ENCODE measurements at regions not wholly inside any gene's neighbourhood (a gene's known extent, or its start where the extent isn't known, plus 50 kb on each side); places are given as distances from the start of the nearest gene placed in this dataset.
A peak's percentile ranks its signal among the peaks of the same experiment; 100 is the strongest.

DNA sequence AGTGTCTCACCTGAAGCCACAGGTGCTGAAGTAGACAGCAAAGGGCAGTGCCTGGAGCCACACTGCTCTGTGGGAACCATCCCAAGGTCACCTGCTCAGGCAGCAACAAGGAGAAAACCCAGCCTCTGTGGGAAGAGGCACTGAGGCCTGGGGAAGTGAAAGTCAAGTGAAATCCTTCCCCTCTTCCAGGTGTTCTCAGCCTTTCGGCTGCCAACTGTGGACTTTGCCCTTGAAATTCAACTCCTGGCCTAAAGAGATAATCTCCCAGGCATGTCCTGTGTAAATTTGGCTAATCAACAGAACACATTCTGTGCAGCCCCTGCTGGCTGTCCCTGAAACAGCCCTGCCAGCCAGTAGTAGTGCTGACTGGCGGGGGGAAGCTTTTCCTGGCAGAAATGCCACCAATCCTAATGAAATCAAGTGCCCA, 112.1 kb downstream of the RPL27A start:
- no peak for DNase-seq (ENCODE audit: low read depth)
- TF ChIP-seq, protein P1, sequence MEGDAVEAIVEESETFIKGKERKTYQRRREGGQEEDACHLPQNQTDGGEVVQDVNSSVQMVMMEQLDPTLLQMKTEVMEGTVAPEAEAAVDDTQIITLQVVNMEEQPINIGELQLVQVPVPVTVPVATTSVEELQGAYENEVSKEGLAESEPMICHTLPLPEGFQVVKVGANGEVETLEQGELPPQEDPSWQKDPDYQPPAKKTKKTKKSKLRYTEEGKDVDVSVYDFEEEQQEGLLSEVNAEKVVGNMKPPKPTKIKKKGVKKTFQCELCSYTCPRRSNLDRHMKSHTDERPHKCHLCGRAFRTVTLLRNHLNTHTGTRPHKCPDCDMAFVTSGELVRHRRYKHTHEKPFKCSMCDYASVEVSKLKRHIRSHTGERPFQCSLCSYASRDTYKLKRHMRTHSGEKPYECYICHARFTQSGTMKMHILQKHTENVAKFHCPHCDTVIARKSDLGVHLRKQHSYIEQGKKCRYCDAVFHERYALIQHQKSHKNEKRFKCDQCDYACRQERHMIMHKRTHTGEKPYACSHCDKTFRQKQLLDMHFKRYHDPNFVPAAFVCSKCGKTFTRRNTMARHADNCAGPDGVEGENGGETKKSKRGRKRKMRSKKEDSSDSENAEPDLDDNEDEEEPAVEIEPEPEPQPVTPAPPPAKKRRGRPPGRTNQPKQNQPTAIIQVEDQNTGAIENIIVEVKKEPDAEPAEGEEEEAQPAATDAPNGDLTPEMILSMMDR (IDR thresholded peaks at IDR 0.05; ENCODE audit: insufficient read depth, low read depth, low read length, missing control alignments), result peak; percentile 28
- H3K4me3 ChIP-seq (ENCODE audit: low read depth, low read length), result no peak overlapping the region

DNA sequence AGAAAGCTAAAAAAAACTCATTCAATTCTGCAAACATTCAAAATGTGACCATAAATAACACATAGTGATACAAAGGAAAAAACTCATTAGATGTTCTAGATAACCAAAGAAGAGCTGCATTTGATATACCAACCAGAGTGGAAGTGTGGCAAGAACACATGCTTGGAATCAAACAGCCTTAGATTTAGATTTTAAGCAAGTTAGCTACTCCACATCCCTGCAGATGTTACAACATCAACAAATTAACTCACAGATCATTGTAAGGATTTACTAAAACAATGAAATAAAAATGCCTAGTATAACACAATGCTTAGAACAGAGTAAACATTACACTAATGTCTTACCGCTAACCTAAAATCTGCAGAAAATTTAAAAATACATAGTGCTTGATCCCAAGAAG, 114.0 kb upstream of the AKIP1 start:
- no peak for DNase-seq (ENCODE audit: low read depth)
- TF ChIP-seq, protein P1 (IDR thresholded peaks at IDR 0.05; ENCODE audit: insufficient read depth, low read depth, low read length, missing control alignments), result no peak
- H3K4me3 ChIP-seq (ENCODE audit: low read depth, low read length), result no peak overlapping the region

DNA sequence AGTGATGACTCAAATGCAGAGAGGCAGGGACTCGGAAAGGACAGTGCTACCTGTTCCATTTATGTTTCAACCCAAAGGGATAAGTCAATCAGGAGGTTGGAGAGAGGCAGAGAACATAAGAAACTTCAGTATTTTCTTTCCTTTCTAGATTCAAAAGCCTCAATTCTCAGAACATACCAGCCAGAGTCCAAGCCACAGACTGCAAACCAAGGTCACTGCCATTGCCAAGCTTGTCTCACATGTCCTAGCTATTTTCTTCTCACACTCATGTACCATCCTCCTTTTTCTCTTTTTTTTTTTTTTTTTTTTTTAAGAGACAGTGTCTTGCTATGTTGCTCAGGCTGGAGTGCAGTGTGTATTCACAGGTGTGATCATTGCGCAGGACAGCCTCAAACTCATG, 111.7 kb upstream of the AKIP1 start:
- H3K4me3 ChIP-seq (ENCODE audit: low read depth, low read length), result no peak overlapping the region
- DNase-seq (ENCODE audit: low read depth), result no peak
- TF ChIP-seq, protein P1 (IDR thresholded peaks at IDR 0.05; ENCODE audit: insufficient read depth, low read depth, low read length, missing control alignments), result no peak

DNA sequence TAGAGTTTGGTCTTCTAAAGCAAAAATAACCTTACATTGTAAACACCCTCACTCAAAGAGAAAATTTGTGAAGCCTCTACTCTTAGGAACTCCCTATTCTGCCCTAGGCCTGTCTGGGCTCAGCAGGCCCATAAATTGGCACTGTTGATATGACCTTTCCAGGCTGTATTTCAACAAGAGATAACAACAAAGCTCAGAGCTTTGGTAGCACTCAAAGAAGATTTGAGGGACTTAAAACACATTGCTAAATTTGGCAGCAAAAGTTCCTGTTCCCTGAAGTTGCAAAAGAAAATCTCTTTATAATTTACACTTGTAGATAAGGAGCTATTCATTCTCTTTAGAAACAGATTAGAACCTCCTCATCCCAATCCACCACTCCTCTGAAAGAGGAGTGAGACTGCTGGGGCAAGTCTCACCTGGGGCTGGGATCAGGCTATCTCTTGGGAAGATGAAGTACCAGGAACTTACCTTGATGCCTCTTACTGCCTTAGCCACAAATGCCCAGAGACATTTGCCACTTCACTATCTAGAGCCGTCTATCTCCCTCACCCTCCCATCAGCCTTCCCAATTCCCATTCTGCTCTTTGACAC, 110.4 kb upstream of the AKIP1 start:
- TF ChIP-seq, protein P1 (IDR thresholded peaks at IDR 0.05; ENCODE audit: insufficient read depth, low read depth, low read length, missing control alignments), result no peak
- no peak for DNase-seq (ENCODE audit: low read depth)
- no peak overlapping the region for H3K4me3 ChIP-seq (ENCODE audit: low read depth, low read length)

DNA sequence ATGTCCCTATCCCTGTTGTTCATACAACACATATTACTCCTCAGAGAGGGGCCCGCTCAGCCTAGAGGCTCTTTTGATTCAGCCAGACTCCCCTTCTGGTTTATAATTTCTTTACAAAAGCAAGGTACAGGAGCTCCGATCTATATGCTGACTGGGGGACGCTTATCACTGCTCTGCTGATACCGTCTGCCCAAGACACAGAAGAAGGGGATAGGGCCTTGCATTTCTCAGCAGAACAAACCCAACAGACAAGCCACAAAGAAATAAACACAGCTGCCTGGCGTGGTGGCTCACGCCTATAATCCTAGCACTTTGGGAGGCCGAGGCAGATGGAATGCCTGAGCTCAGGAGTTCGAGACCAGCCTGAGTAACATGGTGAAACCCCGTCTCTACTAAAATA, 109.9 kb upstream of the AKIP1 start:
- no peak overlapping the region for H3K4me3 ChIP-seq (ENCODE audit: low read depth, low read length)
- TF ChIP-seq, protein P1 (IDR thresholded peaks at IDR 0.05; ENCODE audit: insufficient read depth, low read depth, low read length, missing control alignments), result no peak
- DNase-seq (ENCODE audit: low read depth), result no peak

DNA sequence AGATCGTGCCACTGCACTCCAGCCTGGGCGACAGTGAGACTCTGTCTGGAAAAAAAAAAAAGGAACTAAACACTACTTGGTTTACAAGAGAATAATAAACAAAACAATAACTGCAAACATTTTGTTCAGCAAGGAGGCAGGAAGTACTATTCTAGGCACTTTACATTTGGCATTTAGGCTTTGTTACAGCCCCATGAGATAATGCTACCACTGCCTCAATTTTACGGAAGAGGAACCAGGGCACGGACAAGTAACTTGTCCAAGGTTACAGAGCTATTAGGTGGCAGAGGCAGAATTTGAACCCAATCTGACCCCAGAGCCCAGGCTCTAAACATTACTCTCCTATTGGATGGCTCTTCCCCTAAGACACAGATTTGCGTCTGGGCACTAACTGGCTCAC, 108.7 kb upstream of the AKIP1 start:
- TF ChIP-seq, protein P1 (IDR thresholded peaks at IDR 0.05; ENCODE audit: insufficient read depth, low read depth, low read length, missing control alignments), result no peak
- DNase-seq (ENCODE audit: low read depth), result no peak
- H3K4me3 ChIP-seq (ENCODE audit: low read depth, low read length), result no peak overlapping the region

DNA sequence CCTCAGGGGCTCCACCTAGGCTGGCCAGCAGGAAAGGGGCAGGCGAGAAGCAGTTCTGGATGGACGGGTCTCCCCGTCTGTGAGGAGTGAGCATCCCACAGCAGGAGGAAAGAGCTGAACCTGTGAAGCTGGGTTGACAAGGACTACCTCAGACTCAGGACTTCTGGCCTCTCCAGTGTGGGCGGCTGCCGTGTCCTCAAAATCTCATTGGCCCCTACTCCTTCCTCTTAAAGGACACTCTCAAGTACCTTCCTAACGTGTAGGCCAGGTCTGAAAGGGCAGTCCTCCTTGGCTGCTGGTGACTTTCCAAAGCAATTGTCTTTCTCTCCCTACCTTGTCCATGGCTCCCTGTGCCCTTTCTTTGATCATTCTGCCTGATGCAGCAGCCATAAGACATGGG, 107.0 kb upstream of the AKIP1 start:
- H3K4me3 ChIP-seq (ENCODE audit: low read depth, low read length), result no peak overlapping the region
- DNase-seq (ENCODE audit: low read depth), result no peak
- TF ChIP-seq, protein P1 (IDR thresholded peaks at IDR 0.05; ENCODE audit: insufficient read depth, low read depth, low read length, missing control alignments), result no peak
